ENCODE measurements at regions not wholly inside any gene's neighbourhood (a gene's known extent, or its start where the extent isn't known, plus 50 kb on each side); places are given as distances from the start of the nearest gene placed in this dataset.

- no peak for DNase-seq
Observed at GRCh38 chr5:174191850-174192655, 146.5 kb downstream of the NSG2 start.

DNA sequence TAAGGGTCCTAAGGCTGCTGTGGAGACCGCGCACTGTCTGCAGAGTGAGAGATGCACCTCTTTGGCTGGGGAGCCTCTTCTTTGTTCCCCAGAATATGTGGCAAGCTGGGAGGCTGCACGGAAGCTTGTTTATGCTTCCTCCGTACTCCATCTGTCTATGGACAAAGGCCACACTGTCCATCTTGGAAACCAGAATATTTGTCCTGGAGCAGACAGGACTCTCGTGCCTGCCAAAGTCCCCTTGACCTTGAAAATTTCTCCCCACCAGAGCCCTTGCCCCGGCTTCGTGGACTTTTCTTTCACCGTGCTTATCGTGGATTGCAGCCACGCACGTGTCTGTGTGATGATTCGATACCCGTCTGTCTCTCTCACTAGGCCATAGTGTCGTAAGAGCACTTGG lies 147.4 kb downstream of the NSG2 start:
- DNase-seq, result no peak

GRCh38 chr5:174195517-174195916 lies 150.0 kb downstream of the NSG2 start:
- DNase-seq, result no peak

GRCh38 chr5:174197929-174198328 lies 152.4 kb downstream of the NSG2 start:
- no peak for DNase-seq

GRCh38 chr5:174198541-174198940 lies 153.0 kb downstream of the NSG2 start:
- no peak for DNase-seq

GRCh38 chr5:174202996-174203395 lies 157.5 kb downstream of the NSG2 start:
- no peak for DNase-seq

DNA sequence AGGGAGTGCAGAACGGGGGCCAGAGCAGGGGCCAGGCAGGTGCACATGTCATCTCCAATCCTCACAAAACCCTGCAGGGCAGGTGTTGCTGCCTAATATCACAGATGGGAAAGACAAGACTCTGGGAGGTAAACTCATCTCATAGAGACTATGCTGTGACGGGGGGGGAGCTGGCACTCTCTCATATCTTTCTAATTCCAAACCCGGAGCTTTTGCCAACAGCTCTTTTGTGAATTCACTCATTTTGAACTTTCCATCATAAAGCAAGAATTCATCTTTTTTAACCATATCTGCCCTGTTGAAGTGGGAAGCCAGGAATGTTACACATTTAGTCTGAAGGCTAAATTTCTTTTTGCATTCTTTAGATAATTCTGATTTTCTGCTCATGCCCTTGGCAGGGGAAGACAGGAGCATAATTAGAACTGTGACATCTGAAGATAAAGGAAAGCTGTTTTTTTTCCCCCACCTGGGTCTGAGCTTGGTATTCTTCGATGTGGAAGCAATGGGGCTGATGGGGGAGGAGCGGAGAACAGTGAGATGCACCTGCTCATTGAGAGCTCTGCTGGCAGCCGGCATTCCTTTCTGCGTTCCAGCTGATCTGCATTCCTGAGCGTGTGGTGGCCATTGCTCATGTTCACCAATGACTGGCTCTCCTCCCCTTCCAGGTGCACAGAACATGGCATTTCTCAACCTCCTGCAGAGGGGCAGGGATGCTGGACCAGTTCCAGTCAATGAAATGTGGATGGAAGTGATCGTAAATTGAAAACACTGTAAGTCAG lies 159.2 kb downstream of the NSG2 start:
- DNase-seq, result no peak

GRCh38 chr5:174205939-174206338 lies 160.4 kb downstream of the NSG2 start:
- DNase-seq, result no peak

GRCh38 chr5:174210596-174211276 lies 165.2 kb downstream of the NSG2 start:
- no peak for DNase-seq

- DNase-seq, result no peak
Observed at GRCh38 chr5:174211277-174211626, 165.7 kb downstream of the NSG2 start.

DNA sequence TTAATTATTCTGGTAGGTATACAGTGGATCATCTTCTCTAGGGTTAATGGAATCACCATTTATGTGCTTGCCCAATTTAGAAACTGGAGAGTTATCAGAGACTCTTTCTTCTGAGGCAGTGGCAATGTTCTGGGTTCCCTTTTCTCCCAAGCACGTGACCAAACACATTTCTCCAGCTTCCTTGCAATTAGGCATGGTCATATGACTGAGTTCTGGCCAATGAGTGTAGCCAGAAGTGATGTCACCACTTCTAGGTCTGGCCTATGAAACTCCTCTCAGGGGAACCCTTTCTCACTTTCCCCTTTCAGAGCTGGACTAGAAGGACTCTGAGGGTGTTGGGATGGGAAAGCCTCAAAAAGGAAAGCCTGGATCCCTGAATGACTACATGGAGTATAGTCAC lies 172.0 kb downstream of the NSG2 start:
- DNase-seq, result no peak

GRCh38 chr5:174218162-174218561 lies 172.7 kb downstream of the NSG2 start:
- no peak for DNase-seq

GRCh38 chr5:174220417-174220816 lies 174.9 kb downstream of the NSG2 start:
- DNase-seq, result no peak

DNA sequence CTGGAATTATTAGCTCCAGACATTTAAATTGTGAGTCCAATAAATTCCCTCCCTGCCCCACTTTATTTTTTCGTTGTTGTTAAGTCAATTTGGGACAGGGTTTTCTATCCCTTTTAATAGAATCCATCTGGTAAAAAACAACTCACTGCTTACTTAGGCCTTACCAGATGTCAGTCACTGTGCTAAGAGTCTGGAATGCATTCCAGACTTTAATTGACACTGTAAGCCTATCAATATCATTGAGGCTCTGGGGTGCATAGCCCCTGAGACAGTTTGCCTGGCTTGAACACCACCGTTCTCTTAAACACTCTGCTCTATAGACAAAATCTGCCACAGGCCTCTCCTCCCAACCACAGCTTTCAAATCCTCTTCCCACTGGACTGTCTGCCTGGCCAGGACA lies 175.9 kb downstream of the NSG2 start:
- DNase-seq, result no peak

DNA sequence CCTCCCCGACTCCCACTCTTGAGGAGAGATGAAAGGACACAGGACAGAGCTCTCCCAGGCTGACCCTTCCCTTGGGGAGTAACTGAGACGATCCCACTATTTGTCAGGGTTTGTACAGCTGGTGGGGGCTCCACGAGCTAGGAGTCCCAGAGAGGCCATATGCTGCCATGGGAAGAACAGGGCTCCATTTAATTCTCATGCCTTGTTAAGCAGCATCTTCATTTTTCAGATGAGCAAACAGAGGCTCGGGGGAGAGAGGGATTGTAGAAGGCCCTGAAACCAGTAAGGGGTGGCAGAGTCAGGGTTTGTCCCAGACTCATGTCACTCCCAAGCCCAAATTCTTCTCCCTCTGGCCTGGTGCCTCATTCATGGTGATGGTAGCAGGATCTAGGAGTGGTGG lies 176.4 kb downstream of the NSG2 start:
- DNase-seq, result no peak

- no peak for DNase-seq
Observed at GRCh38 chr5:174222891-174223290, 177.4 kb downstream of the NSG2 start.

DNA sequence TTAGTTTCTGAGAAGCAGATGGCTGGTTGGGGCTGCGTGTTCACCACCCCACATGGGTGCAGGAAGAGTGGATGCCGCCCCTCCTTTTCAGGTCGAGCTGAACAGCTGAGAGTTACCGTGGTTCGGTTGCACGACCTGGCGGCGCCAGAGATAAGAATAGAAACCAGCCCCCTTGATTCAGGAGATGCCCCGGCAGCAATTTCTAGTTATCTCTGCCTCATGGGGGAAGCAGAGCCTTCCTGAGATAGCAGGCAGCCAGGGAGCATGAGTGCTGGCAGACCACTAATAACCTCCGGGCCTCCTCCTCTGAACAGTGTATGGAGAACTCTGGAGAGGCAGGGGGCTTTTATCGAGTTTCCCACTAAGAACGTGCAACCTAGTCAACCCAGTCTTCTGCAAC lies 177.8 kb downstream of the NSG2 start:
- DNase-seq, result no peak

DNA sequence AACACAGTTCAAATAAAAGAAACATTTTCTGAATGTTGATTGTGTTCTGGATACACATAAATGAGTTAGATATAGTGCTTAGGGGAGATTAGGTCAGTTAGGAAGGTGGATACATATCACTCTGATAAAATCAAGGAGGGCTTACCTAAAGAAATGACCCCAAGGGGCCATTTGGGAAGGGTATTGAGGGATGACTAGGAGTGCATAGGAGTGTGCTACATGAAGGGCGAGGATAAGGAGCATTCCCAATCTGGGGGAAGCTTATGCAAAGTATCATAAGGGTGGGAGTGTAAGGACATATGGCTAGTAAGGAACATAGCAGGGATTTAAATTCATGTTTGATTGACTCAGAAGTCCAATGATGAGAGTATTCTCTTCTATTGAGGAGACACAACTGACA lies 183.6 kb downstream of the NSG2 start:
- DNase-seq, result no peak

- peak; percentile 56 for DNase-seq
Observed at GRCh38 chr5:174229514-174230370, 184.2 kb downstream of the NSG2 start.

DNA sequence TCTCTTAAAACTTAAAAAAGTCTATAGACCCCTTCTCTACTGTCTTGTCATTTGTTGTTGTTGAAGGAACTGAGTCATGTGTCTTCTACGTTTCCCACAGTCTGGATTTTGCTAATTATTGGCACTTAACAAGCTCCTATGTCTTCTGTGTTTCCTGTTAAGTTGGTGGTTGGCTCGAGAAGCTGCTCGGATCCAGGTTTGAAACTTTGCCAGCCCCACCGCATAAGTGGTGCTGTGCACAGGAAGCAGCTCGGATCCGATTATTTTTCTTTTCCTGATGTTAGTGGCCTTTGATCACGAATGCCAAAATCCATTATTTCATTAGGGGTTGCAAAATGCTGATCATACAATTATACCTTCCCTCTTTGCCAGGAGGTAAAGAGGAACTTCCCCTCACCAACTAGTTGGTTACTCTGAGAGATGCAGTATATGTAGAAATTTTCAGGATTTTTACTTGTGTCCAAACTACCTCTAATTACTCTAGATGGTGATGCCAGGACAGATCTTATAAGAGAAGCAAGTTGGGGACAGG lies 186.5 kb downstream of the NSG2 start:
- DNase-seq, result no peak

DNA sequence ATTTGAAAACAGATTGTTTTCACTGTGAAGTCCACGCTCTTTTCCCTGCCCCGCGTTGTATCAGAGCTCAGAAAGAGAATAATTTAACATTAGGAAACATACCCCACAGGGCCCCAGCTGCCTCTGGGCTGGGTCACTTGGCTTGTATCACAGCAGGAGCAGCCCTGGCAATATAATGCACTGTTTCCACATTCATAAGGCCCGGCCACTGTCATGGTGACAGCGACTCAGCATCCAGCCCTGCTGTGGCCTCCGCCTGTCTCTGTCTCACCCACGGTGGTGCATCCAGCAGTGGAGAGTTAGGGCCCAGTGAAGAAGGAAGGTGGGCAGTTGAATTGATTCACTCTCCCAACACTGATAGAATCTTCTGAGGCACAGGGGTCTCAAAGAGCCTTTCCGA lies 188.9 kb downstream of the NSG2 start:
- no peak for DNase-seq

GRCh38 chr5:174235221-174236011 lies 189.9 kb downstream of the NSG2 start:
- no peak for DNase-seq

Measured in GOT3 (cell line).